Stimulated activated CD4-positive, alpha-beta T cell treated with anti-CD3 and anti-CD28 coated beads, Interleukin-1b, Interleukin-23, amount 100 ng/mL, for 4 hours (primary cell): ENCODE measurements at regions not wholly inside any gene's neighbourhood (a gene's known extent, or its start where the extent isn't known, plus 50 kb on each side); places are given as distances from the start of the nearest gene placed in this dataset.

Experiments used
- DNase-seq, 2 donors: peaks; one replicate each; pipeline ENCODE4 v3.0.0-alpha.2; 2020; ENCODE audit warnings: low read depth in 2 of 2

DNA sequence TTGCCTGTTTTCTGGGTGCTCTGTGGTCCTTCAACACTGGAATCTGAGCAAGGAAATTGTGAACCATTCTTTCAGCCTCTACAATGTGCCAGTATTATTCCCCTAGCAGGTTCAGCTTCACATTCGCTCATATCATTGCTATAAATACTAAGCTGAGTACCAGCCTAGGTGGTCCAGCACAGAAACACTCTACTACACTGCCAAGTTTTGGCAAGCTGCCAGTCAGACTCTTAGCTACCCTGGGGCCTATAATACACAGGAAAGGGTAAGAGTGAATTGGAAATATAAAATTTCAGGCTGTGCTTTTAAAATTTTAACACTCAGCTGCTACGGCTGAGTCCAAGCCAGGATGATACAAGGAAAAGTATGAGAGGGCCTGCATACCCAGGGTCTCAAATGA lies 49.9 kb upstream of the PPP1R3A start:
- DNase-seq = no peak
